EH (cell line): ENCODE measurements at regions not wholly inside any gene's neighbourhood (a gene's known extent, or its start where the extent isn't known, plus 50 kb on each side); places are given as distances from the start of the nearest gene placed in this dataset.

ENCODE experiments used
- DNase-seq: peaks from one replicate; pipeline ENCODE4 v3.0.0-alpha.2; 2015; ENCODE audit warnings: low read depth

GRCh38 chr7:33701189-33701740 lies 204.1 kb upstream of the BMPER start:
- DNase-seq = no peak

DNA sequence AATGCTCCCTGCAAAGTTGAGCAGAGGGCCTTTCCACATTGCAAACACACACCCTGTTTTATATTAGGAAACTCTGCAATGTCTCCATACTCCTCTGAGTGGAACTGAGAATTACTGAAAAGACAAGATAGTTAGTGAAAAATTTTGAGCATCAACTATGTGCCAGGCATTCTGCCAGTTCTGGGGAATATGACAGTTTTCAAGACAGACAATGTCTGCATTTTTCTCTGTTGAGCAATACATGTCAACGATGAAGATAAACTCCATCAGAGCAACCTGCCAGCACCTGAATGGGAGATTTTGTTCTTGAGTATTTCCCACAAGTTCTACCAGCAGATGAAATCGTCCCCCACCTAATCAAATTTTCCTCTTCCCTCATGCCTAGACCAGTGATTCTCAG lies 203.4 kb upstream of the BMPER start:
- DNase-seq = no peak

GRCh38 chr7:33702514-33703054 lies 202.8 kb upstream of the BMPER start:
- DNase-seq = no peak

GRCh38 chr7:33705333-33705833 lies 200.0 kb upstream of the BMPER start:
- no peak for DNase-seq

- no peak for DNase-seq
Observed at GRCh38 chr7:33706186-33706585, 199.2 kb upstream of the BMPER start.

DNA sequence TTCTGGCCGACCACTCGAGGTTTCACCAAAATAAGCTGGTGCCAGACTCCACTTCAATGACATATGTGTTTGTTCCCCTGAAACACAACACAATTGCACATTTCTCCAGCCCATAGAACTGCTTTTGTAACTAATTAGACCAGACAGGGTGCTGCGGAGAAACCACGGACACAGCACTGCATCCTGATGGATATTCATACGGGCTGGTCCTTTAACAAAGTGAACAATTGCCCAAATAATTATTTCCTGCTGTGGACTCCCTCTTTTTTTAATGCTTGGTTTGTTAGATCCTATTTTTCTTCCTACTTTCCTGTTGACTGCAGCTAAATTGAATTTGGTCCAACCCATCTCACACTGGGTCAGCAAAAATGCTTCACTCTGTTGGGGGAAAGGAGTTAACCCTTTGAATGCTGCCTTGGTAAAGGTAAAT lies 198.6 kb upstream of the BMPER start:
- DNase-seq = no peak

- DNase-seq = no peak
Observed at GRCh38 chr7:33707427-33707826, 197.9 kb upstream of the BMPER start.

GRCh38 chr7:33710608-33711007 lies 194.7 kb upstream of the BMPER start:
- peak; percentile 16 for DNase-seq

- DNase-seq = no peak
Observed at GRCh38 chr7:33711231-33712019, 193.9 kb upstream of the BMPER start.

- no peak for DNase-seq
Observed at GRCh38 chr7:33712020-33712414, 193.3 kb upstream of the BMPER start.

DNA sequence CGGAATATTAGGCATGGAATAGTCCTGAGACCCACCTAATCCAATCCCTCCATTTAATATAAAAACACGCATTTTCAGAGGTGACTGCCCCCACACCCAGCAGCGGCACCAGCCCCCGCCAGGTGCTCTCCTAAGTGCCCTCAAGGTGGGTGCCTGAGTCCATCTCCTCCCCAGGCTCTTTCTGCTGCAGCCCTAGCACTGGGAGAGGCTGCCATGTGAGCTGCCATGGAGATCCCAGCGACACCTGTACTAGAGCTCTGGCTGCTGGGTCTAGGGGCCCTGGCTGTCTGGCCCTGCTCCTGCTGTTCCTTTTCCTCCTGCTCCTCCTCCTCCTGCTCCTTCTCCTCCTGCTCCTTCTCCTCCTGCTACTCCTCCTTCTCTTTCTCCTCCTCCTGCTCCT lies 191.1 kb upstream of the BMPER start:
- no peak for DNase-seq

DNA sequence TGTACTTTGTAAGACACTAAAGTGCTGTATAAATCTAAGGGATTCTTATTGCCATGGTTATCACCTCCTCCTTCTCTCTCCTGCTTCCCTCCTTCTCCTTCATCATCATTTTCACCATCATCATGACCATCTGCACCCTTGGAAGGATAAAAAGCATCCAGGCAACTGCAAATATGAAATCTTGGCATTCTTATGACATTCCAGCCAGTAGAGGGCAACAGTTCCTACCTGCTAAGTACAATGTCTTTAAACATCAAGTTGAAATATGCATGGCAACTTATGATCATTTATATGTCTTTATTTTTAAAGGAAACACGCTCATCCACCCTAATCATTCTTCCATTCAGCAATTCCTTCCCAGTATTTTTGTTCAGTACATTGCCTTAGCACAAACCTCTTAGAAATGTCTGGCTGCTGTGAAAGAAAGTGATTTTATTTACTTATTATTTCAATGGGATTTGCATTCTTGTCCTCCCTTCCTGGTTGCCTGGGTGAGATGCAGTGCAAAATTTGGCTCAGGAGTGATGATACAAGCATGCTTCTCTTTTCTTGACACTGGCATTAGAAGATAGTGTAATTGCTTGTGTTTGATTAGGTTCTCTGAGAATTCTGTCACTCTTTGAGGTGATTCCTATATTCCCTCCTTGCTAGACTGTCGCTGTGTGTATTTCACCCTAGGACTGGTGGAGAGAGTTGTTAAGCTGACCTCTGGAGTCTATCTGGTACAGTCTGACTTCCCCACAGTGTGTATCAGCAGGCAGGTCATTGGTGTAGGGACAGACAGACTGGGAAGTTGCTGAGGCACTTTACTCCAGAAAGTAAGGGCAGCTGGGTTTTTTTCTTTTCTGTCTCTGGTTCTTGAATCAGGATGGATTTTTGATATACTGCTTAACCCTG lies 188.5 kb upstream of the BMPER start:
- DNase-seq = peak; percentile 67

- no peak for DNase-seq
Observed at GRCh38 chr7:33719059-33719581, 186.2 kb upstream of the BMPER start.

GRCh38 chr7:33720139-33720538 lies 185.2 kb upstream of the BMPER start:
- DNase-seq = no peak

DNA sequence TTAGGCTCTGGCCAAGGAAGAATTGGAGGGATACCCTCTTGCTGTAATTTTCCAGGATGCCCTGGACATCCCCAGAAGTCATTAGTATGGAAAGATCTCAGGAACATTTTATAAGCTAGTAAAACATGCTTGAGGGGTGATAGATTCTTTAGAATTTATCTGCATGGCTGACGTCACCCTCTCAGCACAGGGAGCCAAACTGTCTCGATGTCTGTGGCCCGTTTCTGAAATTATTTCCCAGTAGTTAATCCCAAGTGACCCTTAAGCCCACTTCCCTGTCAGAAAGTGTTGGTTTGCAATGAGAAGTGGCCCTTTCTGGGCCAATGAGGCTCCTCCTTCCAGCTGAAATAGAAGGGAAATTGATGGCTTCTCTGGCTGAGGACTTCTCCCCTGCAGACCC lies 184.5 kb upstream of the BMPER start:
- peak; percentile 12 for DNase-seq

- DNase-seq = no peak
Observed at GRCh38 chr7:33721895-33722294, 183.4 kb upstream of the BMPER start.

DNA sequence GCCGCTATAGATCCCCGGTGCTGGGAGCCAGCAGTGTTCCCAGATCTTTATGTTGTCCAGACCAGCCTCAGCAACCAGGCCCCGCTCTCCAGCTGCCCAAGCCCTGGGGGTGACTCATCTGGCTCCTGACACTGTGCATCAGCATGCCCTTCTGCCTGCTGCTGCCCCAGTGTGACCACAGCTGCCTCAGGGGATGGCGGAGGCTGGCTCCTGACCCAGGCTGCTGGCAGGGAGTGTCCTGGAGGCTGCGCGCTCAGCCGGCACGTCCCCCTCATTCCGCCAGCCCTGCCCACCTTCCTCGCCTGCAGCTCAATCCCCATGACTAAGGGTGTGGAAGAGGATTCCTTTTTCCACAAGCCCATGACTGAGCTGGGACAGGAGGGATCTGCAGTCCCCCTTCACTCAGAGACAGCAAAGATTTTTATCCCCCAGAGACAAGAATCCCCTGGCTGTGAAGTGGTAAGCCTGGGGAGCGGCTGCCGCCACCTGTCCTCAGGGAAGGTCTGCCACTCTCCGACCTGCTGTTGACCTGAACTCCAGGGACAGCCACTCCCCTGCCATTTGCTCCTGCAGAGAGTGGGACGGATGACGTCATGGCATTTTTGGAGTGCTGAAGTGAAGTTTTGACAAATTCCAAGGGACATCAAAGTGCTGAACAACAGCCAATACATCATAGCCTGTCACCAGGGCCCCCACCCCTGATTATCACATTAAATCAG lies 182.8 kb upstream of the BMPER start:
- DNase-seq = peak; percentile 78

DNA sequence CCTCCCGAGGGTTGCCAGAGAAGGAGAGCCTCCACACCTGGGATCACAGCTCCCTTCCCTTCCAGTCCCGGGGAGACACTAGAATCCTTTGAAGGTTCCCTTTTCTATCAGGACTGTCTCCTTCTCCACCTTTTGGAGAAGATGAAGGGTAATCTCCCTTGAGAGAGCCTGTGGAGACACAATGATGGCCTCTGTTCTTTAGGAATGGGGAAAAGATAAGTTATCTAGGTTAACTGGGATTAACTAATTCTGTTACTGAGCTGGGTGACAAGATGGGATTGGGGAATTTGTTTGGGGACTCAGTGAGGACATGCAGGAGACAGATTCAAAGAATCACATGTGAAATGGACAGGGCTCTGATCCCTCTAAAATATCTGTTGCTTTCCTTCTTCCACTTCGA lies 181.1 kb upstream of the BMPER start:
- DNase-seq = no peak

- no peak for DNase-seq
Observed at GRCh38 chr7:33725111-33726025, 180.0 kb upstream of the BMPER start.

- DNase-seq = no peak
Observed at GRCh38 chr7:33726582-33726981, 178.8 kb upstream of the BMPER start.
